ENCODE measurements at regions not wholly inside any gene's neighbourhood (a gene's known extent, or its start where the extent isn't known, plus 50 kb on each side); places are given as distances from the start of the nearest gene placed in this dataset.

DNA sequence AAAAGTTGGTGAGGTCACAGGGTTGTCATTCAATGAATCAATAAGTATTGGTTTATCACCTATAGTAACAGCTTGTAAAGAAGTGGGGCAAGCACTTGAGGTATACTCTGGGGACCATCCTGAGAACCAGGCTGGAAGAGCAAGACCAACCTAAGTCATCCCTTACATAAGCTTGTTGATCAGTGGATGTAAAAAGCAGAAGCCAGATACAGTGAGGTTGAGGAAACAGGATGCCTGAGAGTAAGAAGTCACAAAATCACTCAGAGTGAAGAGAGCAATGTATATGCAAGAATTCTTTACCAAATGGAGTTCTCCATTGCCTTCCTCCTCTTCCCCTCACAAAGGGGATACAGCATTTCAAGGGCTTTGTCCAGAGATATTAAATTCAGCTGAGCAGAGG is 76.3 kb upstream of the PACRGL start:
- Mint-ChIP-seq H3K9me3 (no peaks in the 10 kb centered on the region), H3K36me3 (no peaks in the 10 kb centered on the region), H3K27me3 (ENCODE audit: low read depth in 2 of 2) (peaks cover 0 to 4% of the 10 kb centered on the region in 2 donors), H3K4me3 (no peak overlapping the region), H3K4me1 (no peaks in the 10 kb centered on the region), H3K27ac (no peak overlapping the region)
- H3K9me3 ChIP-seq (ENCODE audit: control insufficient read depth, insufficient read depth, low read length) = no peaks in the 10 kb centered on the region
- no peaks in the 10 kb centered on the region for H3K36me3 ChIP-seq (ENCODE audit: control insufficient read depth, insufficient read depth, low read length)
- TF ChIP-seq, protein P1, sequence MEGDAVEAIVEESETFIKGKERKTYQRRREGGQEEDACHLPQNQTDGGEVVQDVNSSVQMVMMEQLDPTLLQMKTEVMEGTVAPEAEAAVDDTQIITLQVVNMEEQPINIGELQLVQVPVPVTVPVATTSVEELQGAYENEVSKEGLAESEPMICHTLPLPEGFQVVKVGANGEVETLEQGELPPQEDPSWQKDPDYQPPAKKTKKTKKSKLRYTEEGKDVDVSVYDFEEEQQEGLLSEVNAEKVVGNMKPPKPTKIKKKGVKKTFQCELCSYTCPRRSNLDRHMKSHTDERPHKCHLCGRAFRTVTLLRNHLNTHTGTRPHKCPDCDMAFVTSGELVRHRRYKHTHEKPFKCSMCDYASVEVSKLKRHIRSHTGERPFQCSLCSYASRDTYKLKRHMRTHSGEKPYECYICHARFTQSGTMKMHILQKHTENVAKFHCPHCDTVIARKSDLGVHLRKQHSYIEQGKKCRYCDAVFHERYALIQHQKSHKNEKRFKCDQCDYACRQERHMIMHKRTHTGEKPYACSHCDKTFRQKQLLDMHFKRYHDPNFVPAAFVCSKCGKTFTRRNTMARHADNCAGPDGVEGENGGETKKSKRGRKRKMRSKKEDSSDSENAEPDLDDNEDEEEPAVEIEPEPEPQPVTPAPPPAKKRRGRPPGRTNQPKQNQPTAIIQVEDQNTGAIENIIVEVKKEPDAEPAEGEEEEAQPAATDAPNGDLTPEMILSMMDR (IDR thresholded peaks at IDR 0.05) = no peak
- DNase-seq (no peak), ATAC-seq (no peak)
- H3K27me3 ChIP-seq (ENCODE audit: control insufficient read depth, insufficient read depth, low read length) = no peaks in the 10 kb centered on the region
- no peak overlapping the region for H3K4me3 ChIP-seq (ENCODE audit: low read length)
- H3K27ac ChIP-seq (ENCODE audit: low read length) = no peak overlapping the region
- H3K4me1 ChIP-seq (ENCODE audit: control insufficient read depth, insufficient read depth, low read length) = no peaks in the 10 kb centered on the region
- intact Hi-C loops (cut with micrococcal nuclease) = no loop called here

DNA sequence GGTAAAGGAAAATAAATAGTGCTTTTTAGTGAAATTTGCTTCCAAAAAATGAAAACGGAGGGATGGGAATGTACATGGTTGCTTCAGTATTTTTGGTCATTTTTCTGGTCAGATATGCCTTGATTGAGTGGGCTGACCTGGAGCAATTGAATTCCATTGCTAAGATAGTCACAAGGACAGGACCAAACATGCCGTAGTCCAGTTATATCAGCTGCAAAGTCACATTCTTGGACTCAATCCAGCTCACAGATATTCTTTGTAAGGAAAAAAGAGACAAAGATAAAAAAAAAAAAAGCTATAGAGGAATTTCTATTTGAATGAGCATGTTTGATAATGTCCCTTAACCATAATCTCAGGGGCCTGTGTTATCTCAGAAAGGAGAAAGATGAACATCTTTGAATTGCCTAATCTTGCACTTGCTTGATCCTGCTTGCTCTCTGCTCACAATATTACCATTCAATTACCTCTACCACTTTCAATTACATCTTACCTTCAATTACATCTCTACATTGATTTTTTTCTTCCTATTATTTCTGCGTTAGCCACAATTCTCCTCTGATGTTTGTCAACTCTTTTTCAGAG is 75.4 kb upstream of the PACRGL start:
- no peaks in the 10 kb centered on the region for H3K27me3 ChIP-seq (ENCODE audit: control insufficient read depth, insufficient read depth, low read length)
- Mint-ChIP-seq H3K4me1 (no peaks in the 10 kb centered on the region), H3K27me3 (ENCODE audit: low read depth in 2 of 2) (peaks cover 0 to 4% of the 10 kb centered on the region in 2 donors), H3K9me3 (no peaks in the 10 kb centered on the region), H3K36me3 (no peaks in the 10 kb centered on the region), H3K4me3 (no peak overlapping the region), H3K27ac (no peak overlapping the region)
- H3K4me1 ChIP-seq (ENCODE audit: control insufficient read depth, insufficient read depth, low read length) = peaks cover 2% of the 10 kb centered on the region
- intact Hi-C loops (cut with micrococcal nuclease) = no loop called here
- ATAC-seq (no peak), DNase-seq (no peak)
- H3K27ac ChIP-seq (ENCODE audit: low read length) = no peak overlapping the region
- no peaks in the 10 kb centered on the region for H3K9me3 ChIP-seq (ENCODE audit: control insufficient read depth, insufficient read depth, low read length)
- no peaks in the 10 kb centered on the region for H3K36me3 ChIP-seq (ENCODE audit: control insufficient read depth, insufficient read depth, low read length)
- WGBS (ENCODE audit: insufficient coverage) = 77% methylated on average over 3 of the region's 3 CpGs
- TF ChIP-seq, protein P1 (IDR thresholded peaks at IDR 0.05) = no peak
- H3K4me3 ChIP-seq (ENCODE audit: low read length) = no peak overlapping the region

DNA sequence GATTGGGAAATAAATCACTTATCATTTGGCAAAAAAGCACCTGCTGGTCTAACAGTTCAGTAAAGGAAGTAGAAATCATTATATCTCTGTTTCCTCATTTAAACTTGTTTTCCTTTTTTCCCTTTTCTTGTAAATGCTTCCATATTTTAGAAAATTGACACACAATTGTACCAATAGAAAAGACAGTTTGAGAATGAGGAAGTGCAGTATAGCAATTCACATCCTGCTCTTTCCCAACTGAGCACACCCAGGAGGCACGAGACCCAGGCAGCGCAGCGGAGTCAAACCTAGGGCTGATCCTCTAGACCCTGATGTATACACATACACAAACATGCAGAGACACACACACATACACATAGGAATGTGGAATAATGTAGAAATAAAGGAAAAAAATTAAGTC is 74.8 kb upstream of the PACRGL start:
- ATAC-seq (no peak), DNase-seq (no peak)
- no peaks in the 10 kb centered on the region for H3K9me3 ChIP-seq (ENCODE audit: control insufficient read depth, insufficient read depth, low read length)
- TF ChIP-seq, protein P1 (IDR thresholded peaks at IDR 0.05) = no peak
- H3K27me3 ChIP-seq (ENCODE audit: control insufficient read depth, insufficient read depth, low read length) = no peaks in the 10 kb centered on the region
- Mint-ChIP-seq H3K27ac (no peak overlapping the region), H3K27me3 (ENCODE audit: low read depth in 2 of 2) (peaks cover 0 to 4% of the 10 kb centered on the region in 2 donors), H3K4me3 (no peak overlapping the region), H3K9me3 (no peaks in the 10 kb centered on the region), H3K36me3 (no peaks in the 10 kb centered on the region), H3K4me1 (no peaks in the 10 kb centered on the region)
- H3K27ac ChIP-seq (ENCODE audit: low read length) = no peak overlapping the region
- intact Hi-C loops (cut with micrococcal nuclease) = no loop called here
- no peak overlapping the region for H3K4me3 ChIP-seq (ENCODE audit: low read length)
- H3K36me3 ChIP-seq (ENCODE audit: control insufficient read depth, insufficient read depth, low read length) = no peaks in the 10 kb centered on the region
- WGBS (ENCODE audit: insufficient coverage) = no CpG with 5 or more reads among the region's 3 CpGs
- peaks cover 2% of the 10 kb centered on the region for H3K4me1 ChIP-seq (ENCODE audit: control insufficient read depth, insufficient read depth, low read length)

DNA sequence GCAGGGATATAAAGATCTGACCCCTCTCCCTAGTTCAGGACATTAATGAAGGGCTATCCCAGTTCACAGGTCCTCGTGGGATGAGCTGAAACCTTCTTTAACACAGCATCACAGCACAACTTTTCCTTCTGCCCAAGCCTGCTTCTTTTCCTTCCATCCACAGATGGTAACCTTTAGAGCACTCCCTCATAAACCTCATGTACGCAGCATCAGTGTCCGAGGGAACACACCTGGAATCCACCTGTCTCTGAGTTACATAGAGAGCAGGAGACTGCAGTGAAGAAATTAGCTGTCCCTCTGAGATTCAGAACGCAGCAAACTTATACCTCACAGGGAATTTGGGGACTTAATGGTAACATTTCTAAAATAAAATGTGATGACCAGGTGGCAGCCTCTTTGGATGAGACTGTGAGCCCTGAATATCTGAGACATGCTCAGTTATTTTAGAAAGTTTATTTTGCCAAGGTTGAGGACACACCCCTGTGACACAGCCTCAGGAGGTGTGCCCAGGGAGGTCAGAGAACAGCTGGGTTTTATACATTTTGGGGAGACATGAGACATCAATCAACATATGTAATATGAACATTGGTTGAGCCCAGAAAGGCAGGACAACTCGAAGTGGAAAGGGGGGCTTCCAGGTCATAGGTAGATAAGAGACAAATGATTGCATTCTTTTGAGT is 73.8 kb upstream of the PACRGL start:
- H3K4me3 ChIP-seq (ENCODE audit: low read length) = no peak overlapping the region
- Mint-ChIP-seq H3K36me3 (no peaks in the 10 kb centered on the region), H3K4me1 (no peaks in the 10 kb centered on the region), H3K4me3 (no peak overlapping the region), H3K27me3 (ENCODE audit: low read depth in 2 of 2) (peaks cover 0 to 4% of the 10 kb centered on the region in 2 donors), H3K27ac (no peak overlapping the region), H3K9me3 (no peaks in the 10 kb centered on the region)
- H3K27me3 ChIP-seq (ENCODE audit: control insufficient read depth, insufficient read depth, low read length) = no peaks in the 10 kb centered on the region
- intact Hi-C loops (cut with micrococcal nuclease) = no loop called here
- no peak overlapping the region for H3K27ac ChIP-seq (ENCODE audit: low read length)
- H3K36me3 ChIP-seq (ENCODE audit: control insufficient read depth, insufficient read depth, low read length) = no peaks in the 10 kb centered on the region
- DNase-seq (no peak), ATAC-seq (no peak)
- no peaks in the 10 kb centered on the region for H3K9me3 ChIP-seq (ENCODE audit: control insufficient read depth, insufficient read depth, low read length)
- whole genome bisulfite sequencing (ENCODE audit: insufficient coverage) = 77% methylated on average over 4 of the region's 5 CpGs
- TF ChIP-seq, protein P1 (IDR thresholded peaks at IDR 0.05) = no peak
- peaks cover 2% of the 10 kb centered on the region for H3K4me1 ChIP-seq (ENCODE audit: control insufficient read depth, insufficient read depth, low read length)

Measured in natural killer cell (primary cell).